ENCODE measurements at regions not wholly inside any gene's neighbourhood (a gene's known extent, or its start where the extent isn't known, plus 50 kb on each side); places are given as distances from the start of the nearest gene placed in this dataset.

- FAIRE-seq (no peak), DNase-seq (ENCODE audit: low read depth in 1 of 2, low spot score in 2 of 2) (no peak)
- no peaks in the 10 kb centered on the region for H3K4me1 ChIP-seq (replicated peaks in 1 of 4; ENCODE audit: control insufficient read depth in 3 of 4, insufficient read depth in 4 of 4, low read length in 3 of 4)
- no peak overlapping the region for H3K18ac ChIP-seq (ENCODE audit: extremely low read depth, low read length)
- no peaks in the 10 kb centered on the region; the same call in 1 of the 2 replicates for H3K23me2 ChIP-seq (ENCODE audit: low read depth, low read length)
- H2BK5ac ChIP-seq (ENCODE audit: low read depth, low read length): no peak overlapping the region
- H3K79me1 ChIP-seq (ENCODE audit: low read depth, low read length): no peaks in the 10 kb centered on the region
- H2AFZ ChIP-seq (ENCODE audit: low read length): no peak overlapping the region
- no peak overlapping the region for H4K5ac ChIP-seq (ENCODE audit: insufficient read length, low read depth, low read length)
- no peak overlapping the region for H3K4me2 ChIP-seq (ENCODE audit: insufficient read depth in 1 of 2, low read depth in 2 of 2, low read length in 2 of 2)
- H3K56ac ChIP-seq (replicated peaks; ENCODE audit: insufficient read length, low read depth, low read length): no peak overlapping the region
- H2BK120ac ChIP-seq (replicated peaks; ENCODE audit: low read depth, low read length): no peak overlapping the region
- H2BK15ac ChIP-seq (ENCODE audit: low read length): no peak overlapping the region
- H3K27ac ChIP-seq (ENCODE audit: low read depth, low read length): no peak overlapping the region
- no peak overlapping the region for H2BK20ac ChIP-seq (ENCODE audit: low read length)
- no peak for TF ChIP-seq NANOG (IDR thresholded peaks at IDR 0.05; ENCODE audit: insufficient read depth, low read depth, low read length, poor library complexity, severe bottlenecking)
- no peak for TF ChIP-seq BRCA1 (IDR thresholded peaks at IDR 0.05; ENCODE audit: low read depth, low read length)
- TF ChIP-seq TAF1 (IDR thresholded peaks at IDR 0.05; ENCODE audit: low read depth, low read length): no peak
- no peak for TF ChIP-seq E2F6 (IDR thresholded peaks at IDR 0.05)
- TF ChIP-seq ATF3 (IDR thresholded peaks at IDR 0.05; ENCODE audit: insufficient read depth, low read depth, low read length): no peak
- no peak for TF ChIP-seq SRF (IDR thresholded peaks at IDR 0.05; ENCODE audit: low read depth, low read length)
- no peak for TF ChIP-seq ATF2 (IDR thresholded peaks at IDR 0.05; ENCODE audit: low read length)
- CTCF ChIA-PET (ENCODE audit: partially characterized antibody): interaction anchor here (0.6 to 1.3 kb wide), 3 partner anchors 9 to 237 kb away, joined by 3 read pairs; no protein-coding TSS in a partner anchor
- H3K23ac ChIP-seq (ENCODE audit: insufficient read length): no peak overlapping the region
- POLR2A ChIA-PET (ENCODE audit: partially characterized antibody): no interaction called here
- H3K36me3 ChIP-seq (ENCODE audit: control insufficient read depth in 2 of 4, insufficient read depth in 4 of 4, low read length in 3 of 4): no peaks in the 10 kb centered on the region
- no peak overlapping the region for H3K4me3 ChIP-seq (ENCODE audit: extremely low read depth in 1 of 4, insufficient read depth in 2 of 4, low read depth in 3 of 4, low read length in 4 of 4)
- no peak overlapping the region for H2BK12ac ChIP-seq (ENCODE audit: low read depth, low read length)
- no peak overlapping the region for H2AK5ac ChIP-seq (ENCODE audit: low read depth, low read length)
- H3K9me3 ChIP-seq (ENCODE audit: insufficient read depth in 2 of 2, low read depth in 1 of 2, low read length in 1 of 2): no peaks in the 10 kb centered on the region
- H3K14ac ChIP-seq (ENCODE audit: insufficient read length): no peak overlapping the region
- H3K4ac ChIP-seq (replicated peaks; ENCODE audit: insufficient read length, low read depth, low read length): no peak overlapping the region
- H4K8ac ChIP-seq (ENCODE audit: extremely low read depth, insufficient read depth, low read length): no peak overlapping the region
- H4K20me1 ChIP-seq (replicated peaks in 1 of 2; ENCODE audit: control insufficient read depth in 1 of 2, insufficient read depth in 2 of 2, low read length in 2 of 2): no peaks in the 10 kb centered on the region
- peaks cover 0 to 1% (median 0%) of the 10 kb centered on the region in 4 experiments; a peak in 1 of 7 replicates for H3K27me3 ChIP-seq (replicated peaks in 1 of 4; ENCODE audit: control insufficient read depth in 3 of 4, extremely low read depth in 1 of 4, insufficient read depth in 3 of 4, low read length in 3 of 4)
- H3K79me2 ChIP-seq (ENCODE audit: control insufficient read depth in 1 of 2, insufficient read depth in 2 of 2, low read length in 2 of 2): no peaks in the 10 kb centered on the region
- H3K9ac ChIP-seq (replicated peaks in 1 of 4; ENCODE audit: extremely low read depth in 1 of 4, low read depth in 3 of 4, low read length in 3 of 4): no peak overlapping the region
- H4K91ac ChIP-seq (replicated peaks; ENCODE audit: insufficient read length, low read length): no peak overlapping the region
Measured at GRCh38 chr14:21884995-21885394, 211.4 kb upstream of the OR4E1 start.
